IPS-20b (cell line): ENCODE measurements at regions not wholly inside any gene's neighbourhood (a gene's known extent, or its start where the extent isn't known, plus 50 kb on each side); places are given as distances from the start of the nearest gene placed in this dataset.

ENCODE experiments used
- H3K27ac ChIP-seq: one replicate; pipeline ENCODE4 v1.5.1; 2013; ENCODE audit warnings: low read length
- H3K27me3 ChIP-seq: 2 replicates; pipeline ENCODE4 v1.6.1; 2013; ENCODE audit warnings: mild to moderate bottlenecking, low read length, inconsistent platforms; ENCODE audit not compliant: insufficient read depth
- H3K36me3 ChIP-seq: 2 replicates; pipeline ENCODE4 v1.6.1; 2013; ENCODE audit warnings: low read depth, mild to moderate bottlenecking, inconsistent platforms, low read length, moderate library complexity; ENCODE audit not compliant: insufficient read depth
- H3K4me1 ChIP-seq: 2 replicates; pipeline ENCODE4 v1.6.1; 2013; ENCODE audit warnings: mild to moderate bottlenecking, control low read depth, inconsistent platforms, low read length, moderate library complexity; ENCODE audit not compliant: insufficient read depth
- H3K4me3 ChIP-seq: 2 replicates; pipeline ENCODE4 v1.5.1; 2013; ENCODE audit warnings: mild to moderate bottlenecking, low read length, inconsistent platforms
- H3K9ac ChIP-seq: 2 replicates; pipeline ENCODE4 v1.6.1; 2013; ENCODE audit warnings: low read depth, mild to moderate bottlenecking, inconsistent platforms, low read length, moderate library complexity
- H3K9me3 ChIP-seq: 2 replicates; pipeline ENCODE4 v1.6.1; 2013; ENCODE audit warnings: mild to moderate bottlenecking, low read depth, low read length, inconsistent platforms; ENCODE audit not compliant: insufficient read depth

- H3K36me3 ChIP-seq = no peaks in the 10 kb centered on the region
- H3K27ac ChIP-seq = no peak overlapping the region
- no peaks in the 10 kb centered on the region for H3K4me1 ChIP-seq
- H3K9ac ChIP-seq = no peak overlapping the region
- H3K4me3 ChIP-seq = no peak overlapping the region
- H3K27me3 ChIP-seq = no peaks in the 10 kb centered on the region
- no peaks in the 10 kb centered on the region for H3K9me3 ChIP-seq
These were observed 196.1 kb upstream of the SVIL start for GRCh38 chr10:29830531-29831512.

GRCh38 chr10:29829776-29830175 is 195.0 kb upstream of the SVIL start:
- Histone ChIP-seq H3K9ac (no peak overlapping the region), H3K4me3 (no peak overlapping the region), H3K4me1 (no peaks in the 10 kb centered on the region), H3K27ac (no peak overlapping the region), H3K27me3 (no peaks in the 10 kb centered on the region), H3K36me3 (no peaks in the 10 kb centered on the region), H3K9me3 (no peaks in the 10 kb centered on the region)

- Histone ChIP-seq H3K4me1 (no peaks in the 10 kb centered on the region), H3K4me3 (no peak overlapping the region), H3K36me3 (no peaks in the 10 kb centered on the region), H3K9ac (no peak overlapping the region), H3K9me3 (no peaks in the 10 kb centered on the region), H3K27me3 (no peaks in the 10 kb centered on the region), H3K27ac (no peak overlapping the region)
These were observed 194.2 kb upstream of the SVIL start for GRCh38 chr10:29828956-29829355.

GRCh38 chr10:29828440-29828894 is 193.7 kb upstream of the SVIL start:
- Histone ChIP-seq H3K36me3 (no peaks in the 10 kb centered on the region), H3K4me1 (no peaks in the 10 kb centered on the region), H3K4me3 (no peak overlapping the region), H3K9ac (no peak overlapping the region), H3K27ac (no peak overlapping the region), H3K27me3 (no peaks in the 10 kb centered on the region), H3K9me3 (no peaks in the 10 kb centered on the region)

- no peak overlapping the region for H3K27ac ChIP-seq
- no peaks in the 10 kb centered on the region for H3K36me3 ChIP-seq
- no peaks in the 10 kb centered on the region for H3K9me3 ChIP-seq
- H3K4me1 ChIP-seq = no peaks in the 10 kb centered on the region
- H3K27me3 ChIP-seq = peaks cover 3% of the 10 kb centered on the region; the same call in 1 of the 2 replicates
- H3K9ac ChIP-seq = no peak overlapping the region
- no peak overlapping the region for H3K4me3 ChIP-seq
These were observed 192.7 kb upstream of the SVIL start for GRCh38 chr10:29827512-29827911.

- H3K9me3 ChIP-seq = no peaks in the 10 kb centered on the region
- H3K27me3 ChIP-seq = peaks cover 4% of the 10 kb centered on the region; the same call in 1 of the 2 replicates
These were observed 192.2 kb upstream of the SVIL start for GRCh38 chr10:29826801-29827450.

GRCh38 chr10:29826221-29826620 is 191.4 kb upstream of the SVIL start:
- H3K27ac ChIP-seq = no peak overlapping the region
- no peak overlapping the region for H3K9ac ChIP-seq
- H3K9me3 ChIP-seq = no peaks in the 10 kb centered on the region
- H3K27me3 ChIP-seq = peaks cover 4% of the 10 kb centered on the region; the same call in 1 of the 2 replicates
- no peak overlapping the region for H3K4me3 ChIP-seq
- no peaks in the 10 kb centered on the region for H3K4me1 ChIP-seq
- no peaks in the 10 kb centered on the region for H3K36me3 ChIP-seq

More at GRCh38 chr10:29826801-29827450, 192.2 kb upstream of the SVIL start:
- H3K9ac ChIP-seq = no peak overlapping the region
- no peaks in the 10 kb centered on the region for H3K4me1 ChIP-seq
- no peaks in the 10 kb centered on the region for H3K36me3 ChIP-seq
- no peak overlapping the region for H3K27ac ChIP-seq
- no peak overlapping the region for H3K4me3 ChIP-seq

GRCh38 chr10:29823553-29824080 is 188.8 kb upstream of the SVIL start:
- peaks cover 4% of the 10 kb centered on the region; the same call in 1 of the 2 replicates for H3K27me3 ChIP-seq
- H3K36me3 ChIP-seq = no peaks in the 10 kb centered on the region
- no peak overlapping the region for H3K4me3 ChIP-seq
- no peak overlapping the region for H3K9ac ChIP-seq
- H3K4me1 ChIP-seq = no peaks in the 10 kb centered on the region
- H3K9me3 ChIP-seq = no peaks in the 10 kb centered on the region
- H3K27ac ChIP-seq = no peak overlapping the region

- Histone ChIP-seq H3K4me3 (no peak overlapping the region), H3K27me3 (peaks cover 4% of the 10 kb centered on the region; the same call in 1 of the 2 replicates), H3K36me3 (no peaks in the 10 kb centered on the region), H3K27ac (no peak overlapping the region), H3K9ac (no peak overlapping the region), H3K4me1 (no peaks in the 10 kb centered on the region), H3K9me3 (no peaks in the 10 kb centered on the region)
These were observed 186.2 kb upstream of the SVIL start for GRCh38 chr10:29820890-29821461.

- no peak overlapping the region for H3K9ac ChIP-seq
- no peak overlapping the region for H3K27ac ChIP-seq
- no peaks in the 10 kb centered on the region for H3K27me3 ChIP-seq
- no peaks in the 10 kb centered on the region for H3K36me3 ChIP-seq
- no peaks in the 10 kb centered on the region for H3K9me3 ChIP-seq
- H3K4me3 ChIP-seq = no peak overlapping the region
- no peaks in the 10 kb centered on the region for H3K4me1 ChIP-seq
These were observed 182.2 kb upstream of the SVIL start for GRCh38 chr10:29816801-29817558.

- no peak overlapping the region for H3K9ac ChIP-seq
- H3K36me3 ChIP-seq = no peaks in the 10 kb centered on the region
- H3K27ac ChIP-seq = no peak overlapping the region
- H3K9me3 ChIP-seq = no peaks in the 10 kb centered on the region
- no peaks in the 10 kb centered on the region for H3K27me3 ChIP-seq
- no peak overlapping the region for H3K4me3 ChIP-seq
- no peaks in the 10 kb centered on the region for H3K4me1 ChIP-seq
These were observed 180.8 kb upstream of the SVIL start for GRCh38 chr10:29815572-29815971.
